ENCODE measurements at regions not wholly inside any gene's neighbourhood (a gene's known extent, or its start where the extent isn't known, plus 50 kb on each side); places are given as distances from the start of the nearest gene placed in this dataset.

DNA sequence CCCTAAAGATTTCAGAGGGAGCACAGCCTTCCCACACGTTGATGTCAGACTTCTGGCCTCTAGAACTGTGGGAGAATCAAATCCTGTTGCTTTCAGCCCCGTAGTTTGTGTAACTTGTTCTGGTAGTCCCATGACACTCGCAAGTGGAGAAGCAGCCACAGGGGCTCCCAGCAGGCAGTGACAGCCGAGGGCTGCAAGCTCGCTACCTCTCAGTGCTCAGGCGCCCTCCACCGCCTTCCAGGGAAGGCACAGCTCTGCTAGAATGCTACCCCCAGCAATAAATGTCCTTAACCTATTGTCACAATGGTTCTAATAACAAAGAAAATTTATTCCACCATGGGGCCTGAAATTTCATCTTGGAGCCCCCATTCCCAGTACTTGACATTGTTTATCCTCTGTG lies 143.1 kb upstream of the ZNF236 start:
- no peak for DNase-seq

DNA sequence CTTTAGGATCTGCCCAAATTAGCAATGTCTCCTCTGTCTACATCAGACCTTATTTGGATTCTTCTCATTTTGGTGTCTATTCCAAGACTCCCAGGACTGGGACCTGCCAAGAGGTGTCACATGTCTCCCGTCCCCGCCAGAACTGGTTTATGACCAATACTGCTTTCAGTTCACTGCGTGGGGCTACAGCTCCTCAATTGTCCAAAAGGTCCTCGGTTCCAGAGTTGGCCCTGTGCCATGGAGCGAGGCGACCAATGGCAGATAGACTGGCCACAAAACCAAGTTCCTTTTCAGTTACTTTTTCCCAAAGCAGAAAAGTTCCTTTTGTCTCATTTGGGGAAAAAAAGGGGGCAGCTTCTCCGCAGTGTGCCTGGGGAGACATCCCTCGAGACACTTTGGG lies 144.1 kb upstream of the ZNF236 start:
- no peak for DNase-seq

DNA sequence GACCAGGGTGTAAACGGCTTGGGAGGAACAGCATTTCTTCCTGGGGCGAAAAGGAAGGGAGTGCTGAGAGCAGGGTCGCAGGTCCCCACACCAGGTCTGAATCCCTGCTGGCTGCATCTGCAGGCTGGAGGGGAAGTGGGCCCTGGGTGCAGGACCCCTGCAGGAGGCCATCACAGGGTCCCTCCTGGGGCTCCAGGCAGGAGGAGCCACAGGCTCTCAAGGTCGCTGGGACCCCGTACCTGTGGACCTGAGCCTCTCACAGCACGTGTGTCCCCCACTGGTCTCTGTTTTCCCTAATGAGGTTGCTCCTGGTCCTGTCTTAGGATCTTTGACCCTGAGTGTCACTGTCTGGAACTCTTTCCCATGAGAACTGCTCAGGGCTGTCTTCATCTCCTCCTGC lies 147.8 kb upstream of the ZNF236 start:
- no peak for DNase-seq

DNA sequence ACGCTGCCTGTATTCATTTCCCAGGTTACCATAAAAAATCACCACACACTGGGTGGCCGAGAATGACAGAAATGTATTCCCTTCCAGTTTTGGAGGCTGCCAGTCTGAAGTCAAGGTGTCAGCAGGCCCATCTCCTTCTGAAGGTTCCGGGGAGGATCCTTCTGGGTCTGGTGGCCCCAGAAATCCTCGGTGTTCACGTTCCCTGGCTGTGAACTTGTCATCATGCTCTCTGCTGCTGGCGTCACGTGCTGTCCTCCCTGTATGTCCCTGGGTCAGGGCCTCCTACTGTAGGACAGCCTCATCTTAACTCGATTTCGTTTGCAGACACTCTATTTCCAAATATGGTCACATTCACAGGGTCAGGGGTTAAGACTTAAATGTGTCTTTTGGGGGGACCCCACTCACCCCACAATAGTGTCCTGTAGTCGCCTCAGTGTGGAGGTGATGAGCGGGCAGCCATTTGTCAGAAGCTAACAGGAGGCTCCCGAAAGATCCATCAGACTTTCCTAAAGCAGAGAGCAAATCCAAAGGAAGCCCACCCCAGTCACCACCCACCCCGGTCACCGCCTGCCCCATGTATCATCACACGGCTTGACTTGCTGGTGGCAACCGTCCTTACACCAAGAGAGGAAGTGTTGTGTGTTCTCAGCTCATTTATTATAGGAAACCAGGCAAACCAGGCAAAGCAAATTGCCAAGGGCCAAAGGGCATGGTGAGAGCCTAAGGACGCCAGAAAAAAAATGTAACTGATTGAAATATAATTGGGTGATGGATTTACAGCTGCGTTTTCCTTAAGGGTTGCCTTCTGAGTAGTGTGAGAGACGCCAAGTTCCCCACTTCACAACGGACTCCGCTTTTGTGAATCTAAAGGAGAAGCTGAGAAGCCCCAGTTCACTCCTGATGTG lies 148.8 kb upstream of the ZNF236 start:
- no peak for DNase-seq

GRCh38 chr18:76672627-76673026 lies 149.7 kb upstream of the ZNF236 start:
- DNase-seq = no peak

DNA sequence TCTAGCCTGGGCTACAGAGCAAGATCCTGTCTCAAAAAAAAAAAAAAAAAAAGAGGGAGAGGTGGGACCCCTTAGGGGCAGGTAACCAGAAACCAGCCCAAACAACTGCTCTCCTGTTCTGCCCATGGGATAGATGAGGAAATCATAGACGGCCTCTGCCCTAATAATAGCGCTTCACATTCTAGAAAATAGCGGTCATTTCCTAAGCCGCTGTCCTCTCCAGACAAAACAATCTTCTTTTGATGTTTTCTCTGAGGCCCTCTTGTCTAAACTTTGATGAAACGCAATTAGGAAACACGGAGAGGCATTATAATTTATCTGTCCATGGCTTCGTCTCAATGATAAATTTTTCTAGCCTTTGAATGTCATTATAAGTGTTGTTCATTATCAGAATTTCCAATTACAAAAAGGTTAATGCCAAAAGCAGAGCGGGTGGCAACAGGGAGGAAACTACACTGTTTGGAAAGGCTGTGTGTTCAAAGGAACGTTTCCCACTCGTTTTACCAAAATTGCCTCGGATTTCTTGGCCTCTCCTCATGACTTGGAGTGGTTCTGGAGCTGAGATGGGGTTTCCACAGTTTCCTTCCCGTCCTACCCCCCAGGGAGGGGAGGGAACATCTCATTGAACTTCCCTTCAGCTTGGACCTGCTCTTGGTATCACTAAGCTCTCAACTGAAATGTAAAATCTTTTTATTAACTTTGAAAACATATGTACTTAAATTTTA lies 151.6 kb upstream of the ZNF236 start:
- DNase-seq = no peak

GRCh38 chr18:76668546-76668945 lies 153.8 kb upstream of the ZNF236 start:
- DNase-seq = no peak

DNA sequence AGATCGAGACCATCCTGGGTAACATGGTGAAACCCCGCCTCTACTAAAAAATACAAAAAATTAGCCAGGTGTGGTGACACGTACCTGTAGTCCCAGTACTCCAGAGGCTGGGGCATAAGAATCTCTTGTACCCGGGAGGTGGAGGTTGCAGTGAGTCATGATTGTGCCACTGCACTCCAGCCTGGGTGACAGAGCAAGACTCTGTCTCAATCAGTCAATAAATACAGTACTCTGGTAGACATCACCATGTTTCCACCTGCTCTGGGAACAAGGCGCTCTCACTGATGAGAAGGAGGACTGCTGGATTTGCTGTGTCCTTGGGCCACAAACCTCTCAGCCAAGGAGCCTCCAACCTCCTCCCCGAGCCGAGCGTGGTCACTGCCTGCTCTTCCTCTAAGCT lies 154.2 kb upstream of the ZNF236 start:
- DNase-seq = no peak

DNA sequence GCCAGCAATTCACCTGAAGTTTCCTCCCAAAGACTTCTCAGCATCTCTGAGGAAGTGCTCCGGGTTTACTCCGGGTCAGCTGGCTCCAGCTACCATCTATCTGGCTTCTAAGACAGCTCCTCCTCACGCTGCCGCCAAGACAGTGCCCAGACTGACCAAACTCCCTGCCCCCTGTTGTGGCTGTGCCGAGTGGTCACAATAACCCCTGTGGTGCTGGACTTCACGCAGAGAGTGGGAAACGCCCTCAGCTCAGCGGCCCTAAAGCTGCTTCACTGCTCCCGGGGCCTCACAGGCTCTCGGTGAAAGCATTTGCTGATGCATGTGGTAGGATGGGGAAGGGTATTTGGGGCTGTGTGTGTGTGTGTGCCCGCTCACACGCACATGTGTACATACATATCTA lies 154.8 kb upstream of the ZNF236 start:
- no peak for DNase-seq

DNA sequence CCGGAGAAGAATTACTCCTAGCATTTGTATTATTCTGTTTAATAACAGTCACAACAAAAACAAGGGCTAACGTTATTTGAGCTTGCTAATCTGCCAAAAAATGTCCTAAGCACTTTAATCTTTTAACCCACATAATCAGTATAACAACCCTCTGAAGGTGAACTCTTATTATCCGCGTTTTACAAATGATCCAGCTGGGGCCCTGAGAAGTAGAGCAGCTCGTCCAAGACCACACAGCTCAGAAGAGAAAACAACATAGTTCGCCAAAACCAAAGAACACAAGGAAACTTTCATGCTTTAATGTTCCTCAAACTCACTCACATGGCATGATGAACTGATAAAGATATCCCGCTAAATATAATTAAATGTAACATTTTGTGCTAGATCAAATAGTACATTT lies 159.7 kb upstream of the ZNF236 start:
- no peak for DNase-seq

- no peak for DNase-seq
Observed at GRCh38 chr18:76660571-76661192, 161.7 kb upstream of the ZNF236 start.

- no peak for DNase-seq
Observed at GRCh38 chr18:76658627-76659026, 163.6 kb upstream of the ZNF516 start.

DNA sequence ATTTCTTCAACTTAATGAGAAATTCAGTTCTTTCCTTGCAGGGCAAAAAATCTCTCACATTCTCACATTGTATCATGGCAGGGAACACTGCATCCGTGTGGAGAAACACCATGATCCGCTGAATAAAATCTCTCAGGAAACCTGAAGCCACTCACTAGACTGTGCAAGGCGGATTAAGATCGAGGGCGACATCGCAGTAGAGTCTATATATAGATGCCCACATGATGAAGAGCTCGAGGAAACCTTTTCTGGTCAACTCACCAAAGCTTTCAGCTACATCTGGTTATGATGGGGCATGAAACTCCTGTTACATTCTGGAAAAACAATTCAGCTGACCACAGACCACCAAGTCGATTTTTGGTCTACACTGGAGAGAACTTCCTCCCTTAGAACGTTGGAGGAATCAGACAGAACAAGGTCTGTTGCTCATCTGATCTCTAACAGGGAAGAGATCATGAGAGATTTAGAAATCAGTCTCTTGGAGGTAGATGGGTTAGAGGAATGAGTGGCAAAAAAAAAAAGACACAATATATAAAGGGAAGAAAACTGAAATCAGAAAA lies 162.9 kb upstream of the ZNF516 start:
- no peak for DNase-seq

- DNase-seq = no peak
Observed at GRCh38 chr18:76656925-76657827, 162.1 kb upstream of the ZNF516 start.

GRCh38 chr18:76654577-76654976 lies 159.5 kb upstream of the ZNF516 start:
- DNase-seq = no peak

DNA sequence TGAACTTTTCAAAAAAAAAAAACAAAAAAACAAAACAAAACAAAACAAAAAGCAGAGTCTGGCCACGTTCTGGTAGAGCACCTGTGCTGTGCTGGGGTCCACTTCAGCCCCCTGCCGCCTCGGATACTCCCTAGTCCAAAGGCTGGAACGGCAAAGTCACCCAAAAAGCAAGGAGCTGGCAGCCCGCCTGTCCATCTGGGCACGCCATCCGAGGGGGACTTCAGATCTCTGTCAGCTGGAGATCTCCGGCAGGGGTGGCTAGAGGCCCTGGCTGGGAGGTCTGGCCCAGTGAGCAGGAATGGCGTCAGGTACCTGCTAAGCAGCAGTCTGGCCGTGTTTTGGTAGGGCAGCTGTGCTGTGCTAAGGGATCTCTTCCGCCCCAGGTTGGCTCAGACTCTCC lies 152.3 kb upstream of the ZNF516 start:
- no peak for DNase-seq

DNA sequence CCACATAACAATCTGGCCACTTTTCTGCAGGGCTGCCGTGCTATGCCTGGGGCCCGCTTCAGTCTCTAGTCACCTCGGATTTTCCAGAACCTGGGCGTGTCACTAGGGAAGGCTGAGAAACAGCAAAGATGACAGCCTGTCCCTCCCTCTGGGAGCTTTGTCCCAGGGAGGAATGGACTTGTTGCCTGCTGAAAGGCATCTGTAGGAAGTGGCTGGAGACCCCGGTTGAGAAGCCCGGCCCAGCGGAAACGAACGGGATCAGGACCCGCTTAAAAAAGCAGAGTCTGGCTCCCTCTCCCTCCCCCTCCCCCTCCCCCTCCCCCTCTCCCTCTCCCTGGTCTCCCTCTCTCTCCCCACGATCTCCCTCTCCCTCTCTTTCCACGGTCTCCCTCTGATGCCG lies 149.5 kb upstream of the ZNF516 start:
- DNase-seq = no peak

DNA sequence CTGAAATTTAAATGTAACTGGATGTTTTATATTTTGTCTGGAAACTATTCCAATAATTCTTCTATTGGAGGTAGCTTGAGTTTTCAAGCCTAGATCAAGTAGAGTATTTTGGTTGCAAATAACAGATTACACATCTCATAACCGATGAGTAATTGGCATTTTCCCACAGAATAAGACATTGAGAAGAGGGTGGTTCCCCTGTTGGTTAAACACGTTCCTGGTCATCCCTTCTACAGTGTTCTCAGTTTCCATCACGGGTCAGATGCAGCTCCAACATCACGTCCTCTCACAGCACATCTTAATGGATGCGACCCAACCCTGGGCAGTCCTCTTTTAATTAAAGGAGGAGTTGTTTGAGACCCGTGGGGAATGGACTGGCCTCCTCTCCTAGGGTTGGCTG lies 149.0 kb upstream of the ZNF516 start:
- DNase-seq = no peak

DNA sequence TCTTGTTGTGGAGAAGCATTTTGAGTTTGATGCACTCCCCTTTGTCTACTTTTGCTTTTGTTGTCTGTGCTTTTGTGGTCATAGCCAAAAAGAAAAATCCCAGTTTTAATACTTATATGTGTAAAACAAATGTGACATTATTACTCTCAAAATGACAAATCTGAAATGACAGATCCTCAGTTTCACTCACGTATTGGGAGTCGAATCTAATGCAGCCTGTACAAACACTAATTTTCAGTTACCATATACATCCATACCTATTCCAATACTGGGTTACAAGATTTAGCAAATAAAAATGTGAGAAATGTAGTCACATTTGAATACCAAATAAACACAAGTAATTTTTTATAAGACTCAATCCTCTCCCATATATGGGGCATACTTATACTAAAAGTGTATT lies 148.2 kb upstream of the ZNF516 start:
- DNase-seq = no peak

- DNase-seq = no peak
Observed at GRCh38 chr18:76640438-76640837, 145.4 kb upstream of the ZNF516 start.

GRCh38 chr18:76634564-76634963 lies 139.5 kb upstream of the ZNF516 start:
- no peak for DNase-seq

GRCh38 chr18:76633588-76634269 lies 138.7 kb upstream of the ZNF516 start:
- no peak for DNase-seq

Data from NCI-H187 (cell line).